ENCODE measurements at regions not wholly inside any gene's neighbourhood (a gene's known extent, or its start where the extent isn't known, plus 50 kb on each side); places are given as distances from the start of the nearest gene placed in this dataset.

DNA sequence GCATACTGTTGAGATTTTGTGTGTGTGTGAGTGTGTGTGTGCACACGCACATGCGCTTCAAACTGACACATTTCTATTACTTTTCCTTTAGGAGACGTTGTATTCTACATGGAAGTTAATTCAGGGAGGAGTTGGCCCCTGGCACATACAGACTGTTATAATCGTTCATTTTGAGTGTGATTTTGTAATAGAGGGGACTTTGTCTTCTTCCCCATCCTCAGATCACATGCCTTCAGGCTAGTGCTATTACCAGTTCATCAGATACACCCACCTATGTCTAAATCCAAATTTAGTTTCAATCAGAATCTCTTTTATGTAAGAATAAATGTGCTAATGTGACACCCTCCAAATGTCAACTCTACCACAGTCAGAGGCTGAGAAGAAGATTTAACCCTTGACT lies 90.2 kb downstream of the FBXO4 start:
- no peak overlapping the region for H3K27ac ChIP-seq
- 57 to 59% methylated on average over 4 of the region's 4 CpGs for WGBS, 2 donors
- no peaks in the 10 kb centered on the region for H3K4me1 ChIP-seq
- H3K27me3 ChIP-seq: no peaks in the 10 kb centered on the region
- H3K9me3 ChIP-seq: no peaks in the 10 kb centered on the region
- FAIRE-seq: no peak
- H3K4me3 ChIP-seq: no peak overlapping the region
- DNase-seq: no peak
- no peaks in the 10 kb centered on the region for H3K36me3 ChIP-seq
- no peak for ATAC-seq
- intact Hi-C loops (cut with DNase I): no loop called here
- TF ChIP-seq CTCF (IDR thresholded peaks at IDR 0.05): no peak

- intact Hi-C loops (cut with DNase I): no loop called here
- Histone ChIP-seq H3K4me3 (no peak overlapping the region), H3K27ac (no peak overlapping the region), H3K4me1 (no peaks in the 10 kb centered on the region), H3K36me3 (no peaks in the 10 kb centered on the region), H3K27me3 (no peaks in the 10 kb centered on the region), H3K9me3 (no peaks in the 10 kb centered on the region)
- no peak for TF ChIP-seq CTCF (IDR thresholded peaks at IDR 0.05)
- peak in 1 of 4 donors; percentile 33 for ATAC-seq
- DNase-seq: no peak
- WGBS, 2 donors: 35 to 44% methylated on average over 1 of the region's 1 CpG
- FAIRE-seq: no peak
These were observed 90.6 kb downstream of the FBXO4 start for GRCh38 chr5:42015681-42016080.

- 45 to 48% methylated on average over 3 of the region's 3 CpGs for WGBS, 2 donors
- TF ChIP-seq CTCF (IDR thresholded peaks at IDR 0.05): no peak
- no peaks in the 10 kb centered on the region for H3K4me1 ChIP-seq
- DNase-seq (no peak), FAIRE-seq (no peak), ATAC-seq (no peak)
- no peak overlapping the region for H3K4me3 ChIP-seq
- intact Hi-C loops (cut with DNase I): no loop called here
- no peak overlapping the region for H3K27ac ChIP-seq
- H3K27me3 ChIP-seq: no peaks in the 10 kb centered on the region
- H3K36me3 ChIP-seq: no peaks in the 10 kb centered on the region
- no peaks in the 10 kb centered on the region for H3K9me3 ChIP-seq
These were observed 95.9 kb downstream of the FBXO4 start for GRCh38 chr5:42020788-42021530.

DNA sequence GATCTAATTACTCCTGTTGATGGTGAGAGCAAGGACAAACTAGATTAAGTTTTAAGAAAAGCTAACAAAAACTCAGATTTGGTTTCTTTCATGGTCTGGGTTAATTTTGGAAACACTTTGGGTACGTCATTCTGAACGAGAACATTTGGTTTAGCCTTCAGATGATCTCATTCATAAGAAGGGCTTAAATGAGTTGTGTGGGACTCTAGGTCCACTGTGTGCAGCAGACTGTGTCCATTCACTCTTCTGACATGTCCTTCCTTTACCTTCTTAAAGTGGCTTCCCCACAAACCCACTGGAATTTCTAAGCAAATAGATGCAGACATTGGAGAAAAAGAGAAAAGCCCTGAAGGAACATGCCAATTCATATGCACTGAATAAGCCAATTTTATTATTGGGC lies 96.8 kb downstream of the FBXO4 start:
- Histone ChIP-seq H3K27me3 (no peaks in the 10 kb centered on the region), H3K27ac (no peak overlapping the region), H3K4me3 (no peak overlapping the region), H3K9me3 (no peaks in the 10 kb centered on the region), H3K4me1 (no peaks in the 10 kb centered on the region), H3K36me3 (no peaks in the 10 kb centered on the region)
- no peak for ATAC-seq
- no peak for DNase-seq
- 24 to 39% methylated on average over 2 of the region's 2 CpGs for WGBS, 2 donors
- FAIRE-seq: no peak
- TF ChIP-seq CTCF (IDR thresholded peaks at IDR 0.05): no peak
- intact Hi-C loops (cut with DNase I): no loop called here

DNA sequence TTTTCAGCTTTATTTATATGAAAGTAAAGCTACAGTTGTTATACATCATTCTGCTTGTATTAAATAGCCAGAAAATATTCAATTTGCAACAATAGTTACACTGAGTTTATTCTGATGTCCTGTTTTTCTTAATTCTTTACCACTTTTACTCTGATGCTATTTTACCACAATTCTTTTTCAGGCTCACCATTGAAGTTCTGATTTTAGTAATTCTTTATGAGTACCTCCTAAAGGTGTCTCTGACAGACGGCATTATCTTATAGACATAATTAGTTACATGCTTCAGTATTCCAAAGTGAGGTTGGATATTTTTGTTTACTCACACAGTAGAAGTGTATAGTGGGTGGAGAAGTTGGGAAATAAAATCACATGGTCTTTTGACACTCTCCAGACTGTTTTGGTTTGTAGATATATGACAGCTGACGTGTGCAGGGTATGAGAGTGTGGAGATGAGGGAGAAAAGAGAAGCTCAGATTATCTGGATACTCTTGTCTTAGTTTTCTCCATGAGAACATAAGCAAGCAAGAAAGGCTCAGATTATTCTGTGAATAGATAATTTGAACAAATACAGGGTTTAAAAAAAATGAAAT lies 97.4 kb downstream of the FBXO4 start:
- intact Hi-C loops (cut with DNase I): no loop called here
- no peak for TF ChIP-seq CTCF (IDR thresholded peaks at IDR 0.05)
- DNase-seq (no peak), ATAC-seq (no peak), FAIRE-seq (no peak)
- Histone ChIP-seq H3K27ac (no peak overlapping the region), H3K9me3 (no peaks in the 10 kb centered on the region), H3K4me1 (no peaks in the 10 kb centered on the region), H3K4me3 (no peak overlapping the region), H3K36me3 (no peaks in the 10 kb centered on the region), H3K27me3 (no peaks in the 10 kb centered on the region)
- WGBS, 2 donors: 27 to 28% methylated on average over 2 of the region's 2 CpGs

Data from pancreas (tissue), 10 donors.